ENCODE measurements at regions not wholly inside any gene's neighbourhood (a gene's known extent, or its start where the extent isn't known, plus 50 kb on each side); places are given as distances from the start of the nearest gene placed in this dataset.

DNA sequence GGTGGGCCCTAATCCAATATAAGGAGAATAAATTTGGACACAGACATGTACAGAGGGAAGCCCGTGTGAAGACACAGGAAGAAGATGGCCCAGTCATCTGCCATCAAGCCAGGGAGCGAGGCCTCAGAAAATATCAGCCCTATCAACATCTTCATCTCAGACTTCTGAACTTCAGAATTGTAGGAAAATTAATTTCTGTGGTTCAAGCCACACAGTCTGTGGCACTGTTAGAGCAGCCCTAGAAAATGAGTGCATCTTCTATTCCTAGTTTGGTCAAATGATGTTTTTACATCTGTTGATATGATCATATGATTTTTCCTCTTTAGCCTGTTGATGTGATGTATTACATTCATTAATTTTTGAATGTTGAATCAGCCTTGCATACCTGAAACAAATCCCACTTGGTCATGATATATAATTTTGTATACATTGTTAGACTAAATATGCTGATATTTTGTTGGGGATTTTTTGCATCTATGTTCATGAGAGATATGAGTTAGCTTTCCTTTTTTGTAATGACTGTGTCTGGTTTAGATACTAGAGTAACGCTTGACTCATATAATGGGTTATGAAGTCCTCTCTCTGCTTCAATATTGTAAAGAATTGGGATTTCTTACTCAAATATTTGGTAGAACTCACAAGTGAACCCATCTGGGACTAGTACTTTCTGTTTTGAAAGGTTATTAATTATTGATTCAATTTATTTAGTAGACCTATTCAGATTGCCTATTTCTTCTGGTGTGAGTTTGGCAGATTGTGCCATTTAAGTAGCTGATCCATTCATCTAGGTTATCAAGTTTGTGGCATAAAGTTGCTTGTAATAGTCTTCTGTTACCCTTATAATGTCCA lies 451.4 kb downstream of the EIPR1 start:
- H3K4me3 ChIP-seq (ENCODE audit: severe bottlenecking) = no peak overlapping the region
- no peak for TF ChIP-seq CTCF (IDR thresholded peaks at IDR 0.05; ENCODE audit: poor library complexity, severe bottlenecking)
- H3K27me3 ChIP-seq (ENCODE audit: insufficient read depth, poor library complexity, severe bottlenecking) = no peaks in the 10 kb centered on the region
- no peaks in the 10 kb centered on the region for H3K36me3 ChIP-seq (ENCODE audit: low read depth)
- H3K4me1 ChIP-seq (ENCODE audit: insufficient read depth, poor library complexity, severe bottlenecking) = no peaks in the 10 kb centered on the region
- no peak for DNase-seq (ENCODE audit: low spot score)
- no peak for ATAC-seq (ENCODE audit: low read depth)
- no peaks in the 10 kb centered on the region for H3K9me3 ChIP-seq (ENCODE audit: severe bottlenecking)
- H3K27ac ChIP-seq (ENCODE audit: poor library complexity, severe bottlenecking) = no peak overlapping the region

GRCh38 chr2:2922156-2922555 lies 455.5 kb downstream of the EIPR1 start:
- ATAC-seq (ENCODE audit: low read depth) = no peak
- no peak overlapping the region for H3K4me3 ChIP-seq (ENCODE audit: severe bottlenecking)
- no peak for TF ChIP-seq CTCF (IDR thresholded peaks at IDR 0.05; ENCODE audit: poor library complexity, severe bottlenecking)
- no peaks in the 10 kb centered on the region for H3K9me3 ChIP-seq (ENCODE audit: severe bottlenecking)
- H3K27ac ChIP-seq (ENCODE audit: poor library complexity, severe bottlenecking) = no peak overlapping the region
- DNase-seq (ENCODE audit: low spot score) = no peak
- no peaks in the 10 kb centered on the region for H3K36me3 ChIP-seq (ENCODE audit: low read depth)
- no peaks in the 10 kb centered on the region for H3K27me3 ChIP-seq (ENCODE audit: insufficient read depth, poor library complexity, severe bottlenecking)
- H3K4me1 ChIP-seq (ENCODE audit: insufficient read depth, poor library complexity, severe bottlenecking) = no peaks in the 10 kb centered on the region

- no peaks in the 10 kb centered on the region for H3K27me3 ChIP-seq (ENCODE audit: insufficient read depth, poor library complexity, severe bottlenecking)
- no peak for TF ChIP-seq CTCF (IDR thresholded peaks at IDR 0.05; ENCODE audit: poor library complexity, severe bottlenecking)
- H3K4me1 ChIP-seq (ENCODE audit: insufficient read depth, poor library complexity, severe bottlenecking) = no peaks in the 10 kb centered on the region
- DNase-seq (ENCODE audit: low spot score) = no peak
- H3K9me3 ChIP-seq (ENCODE audit: severe bottlenecking) = no peaks in the 10 kb centered on the region
- H3K27ac ChIP-seq (ENCODE audit: poor library complexity, severe bottlenecking) = no peak overlapping the region
- ATAC-seq (ENCODE audit: low read depth) = no peak
- no peak overlapping the region for H3K4me3 ChIP-seq (ENCODE audit: severe bottlenecking)
- no peaks in the 10 kb centered on the region for H3K36me3 ChIP-seq (ENCODE audit: low read depth)
Measured at GRCh38 chr2:2921011-2921720, 456.5 kb downstream of the EIPR1 start.

- no peak for ATAC-seq (ENCODE audit: low read depth)
- no peak for TF ChIP-seq CTCF (IDR thresholded peaks at IDR 0.05; ENCODE audit: poor library complexity, severe bottlenecking)
- Histone ChIP-seq H3K27me3 (ENCODE audit: insufficient read depth, poor library complexity, severe bottlenecking) (no peaks in the 10 kb centered on the region), H3K36me3 (ENCODE audit: low read depth) (no peaks in the 10 kb centered on the region), H3K9me3 (ENCODE audit: severe bottlenecking) (no peaks in the 10 kb centered on the region), H3K4me1 (ENCODE audit: insufficient read depth, poor library complexity, severe bottlenecking) (no peaks in the 10 kb centered on the region), H3K27ac (ENCODE audit: poor library complexity, severe bottlenecking) (no peak overlapping the region), H3K4me3 (ENCODE audit: severe bottlenecking) (no peak overlapping the region)
- no peak for DNase-seq (ENCODE audit: low spot score)
Measured at GRCh38 chr2:2919574-2920365, 457.8 kb downstream of the EIPR1 start.

Measured in RWPE2 (cell line).